ENCODE measurements at regions not wholly inside any gene's neighbourhood (a gene's known extent, or its start where the extent isn't known, plus 50 kb on each side); places are given as distances from the start of the nearest gene placed in this dataset.

- DNase-seq = peak; percentile 76
Measured at GRCh38 chrX:40174854-40175510, 77.2 kb upstream of the BCOR start.

DNA sequence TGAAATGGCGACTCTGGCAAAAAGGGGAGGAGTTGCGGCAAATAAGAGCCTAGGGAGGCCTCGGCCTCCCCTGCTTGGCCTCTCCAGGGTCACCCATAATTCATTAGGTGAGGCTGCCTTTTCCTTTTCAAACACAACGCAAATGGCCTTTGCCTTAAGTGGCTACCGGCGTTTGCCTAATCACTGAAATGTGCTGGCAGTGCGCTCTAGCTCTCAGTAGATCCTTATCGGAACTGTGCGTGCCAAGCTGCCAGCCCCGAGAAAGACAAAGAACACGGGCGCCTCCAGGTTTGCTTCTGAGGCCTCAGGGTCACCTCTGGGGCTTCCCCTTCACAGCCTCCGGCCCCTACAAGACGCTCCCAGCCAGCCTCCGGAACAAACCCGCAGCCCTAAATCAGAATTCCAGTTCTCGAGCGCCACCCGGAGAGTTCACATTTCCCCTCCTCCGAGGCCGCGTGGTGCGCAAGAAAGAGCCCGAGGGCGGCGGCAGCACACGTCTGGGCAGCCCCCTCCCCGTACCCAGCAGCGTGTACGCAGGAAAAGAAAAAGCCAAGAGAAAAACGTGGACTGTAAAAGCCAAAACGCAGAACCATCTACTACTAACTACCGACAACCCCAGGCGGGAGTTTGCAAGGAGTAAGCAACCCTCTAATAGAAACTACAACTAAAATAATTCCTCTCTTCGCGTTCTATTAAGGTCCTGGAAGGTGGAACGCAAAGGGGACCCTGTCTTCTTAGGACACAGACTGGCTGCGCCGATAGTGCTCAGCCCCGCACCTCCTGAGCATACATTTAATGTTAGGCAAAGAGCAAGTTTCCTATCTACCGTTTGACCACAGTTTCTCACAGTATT is 76.5 kb upstream of the BCOR start:
- DNase-seq = peak; percentile 81

DNA sequence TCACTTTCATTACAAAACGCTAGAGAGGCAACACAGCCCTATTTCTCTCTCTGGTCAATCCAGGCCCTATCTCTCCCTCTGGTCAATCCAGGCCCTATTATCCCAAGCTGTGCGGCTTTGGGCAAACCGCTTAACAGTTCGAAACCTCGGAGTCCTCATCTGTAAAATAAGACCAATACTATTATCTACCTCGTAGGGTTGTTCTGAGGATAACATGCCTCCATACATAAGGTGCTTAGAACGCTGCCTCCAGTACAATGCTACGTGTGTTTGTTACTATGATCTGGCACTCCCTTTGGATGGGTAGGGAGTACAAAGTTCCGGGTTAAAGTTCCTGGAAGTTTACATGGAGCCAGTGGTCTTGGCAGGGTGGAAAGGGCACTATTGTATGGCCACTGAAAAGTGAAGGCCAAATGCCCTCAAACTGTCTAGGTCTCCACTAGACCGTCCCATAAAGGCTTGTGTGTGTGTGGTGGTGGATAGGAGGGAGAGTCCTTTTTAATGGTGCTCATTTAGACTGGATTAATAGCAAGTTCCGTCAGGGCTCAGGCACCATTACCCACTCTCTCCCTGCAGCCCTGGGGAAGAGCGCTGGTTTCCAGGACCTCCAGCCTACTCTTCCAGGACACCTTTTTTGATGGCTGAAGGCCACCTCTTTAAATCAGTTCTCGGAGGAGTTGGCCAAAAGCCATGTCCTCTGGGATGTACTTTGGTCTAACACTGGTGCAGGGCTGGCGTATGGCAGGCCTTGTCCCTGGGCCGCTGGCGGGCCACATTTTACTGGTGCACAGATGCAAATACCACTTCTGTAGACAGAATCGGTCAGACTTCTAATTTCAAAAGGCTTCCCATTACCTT is 75.6 kb upstream of the BCOR start:
- no peak for DNase-seq

- no peak for DNase-seq
Measured at GRCh38 chrX:40172401-40173142, 74.8 kb upstream of the BCOR start.

GRCh38 chrX:40171513-40172400 is 74.0 kb upstream of the BCOR start:
- no peak for DNase-seq

GRCh38 chrX:40170830-40171512 is 73.2 kb upstream of the BCOR start:
- no peak for DNase-seq

DNA sequence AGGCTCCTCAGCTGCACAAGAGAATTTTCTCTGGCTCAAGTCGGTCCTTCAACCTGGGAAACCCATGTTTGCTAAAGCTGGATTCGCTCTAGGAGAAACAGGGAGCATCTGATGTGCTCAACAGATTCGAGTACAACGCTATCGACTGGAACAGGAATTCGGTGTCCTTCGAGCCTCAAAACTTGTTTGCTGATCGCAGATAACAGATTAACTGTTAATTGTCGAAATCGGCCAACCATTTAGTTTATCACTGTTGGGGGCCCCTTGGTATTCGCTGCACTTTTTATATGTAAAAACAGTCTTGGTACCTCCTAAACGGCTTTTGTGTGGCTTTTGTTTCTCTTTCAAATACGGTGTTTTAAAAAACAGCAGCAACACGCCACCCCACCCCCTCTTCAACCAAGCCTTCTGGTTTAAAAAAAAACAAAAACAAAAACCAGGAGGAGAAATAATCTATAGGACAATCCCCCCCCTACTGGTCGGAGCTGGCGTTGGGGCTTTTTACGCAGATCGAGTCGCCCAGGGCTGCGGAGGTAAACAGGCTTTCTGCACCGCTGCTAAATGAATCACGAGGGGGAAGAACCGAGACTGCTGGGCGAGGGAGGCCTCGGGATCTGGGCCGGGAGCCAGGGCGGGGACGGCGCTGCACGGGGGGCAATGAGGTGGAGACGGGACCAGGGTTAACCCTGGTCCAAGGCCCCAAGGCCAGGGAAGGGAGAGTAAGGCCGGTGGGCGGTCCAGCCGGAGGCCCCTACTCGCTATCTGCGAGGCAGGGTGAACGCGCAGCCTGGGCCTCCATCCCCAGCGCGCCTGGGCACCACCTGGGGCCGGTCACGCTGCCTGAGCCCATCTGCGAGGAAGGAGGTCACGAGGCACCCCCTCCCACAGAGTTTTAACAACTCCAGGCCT is 71.7 kb upstream of the BCOR start:
- peak; percentile 75 for DNase-seq

DNA sequence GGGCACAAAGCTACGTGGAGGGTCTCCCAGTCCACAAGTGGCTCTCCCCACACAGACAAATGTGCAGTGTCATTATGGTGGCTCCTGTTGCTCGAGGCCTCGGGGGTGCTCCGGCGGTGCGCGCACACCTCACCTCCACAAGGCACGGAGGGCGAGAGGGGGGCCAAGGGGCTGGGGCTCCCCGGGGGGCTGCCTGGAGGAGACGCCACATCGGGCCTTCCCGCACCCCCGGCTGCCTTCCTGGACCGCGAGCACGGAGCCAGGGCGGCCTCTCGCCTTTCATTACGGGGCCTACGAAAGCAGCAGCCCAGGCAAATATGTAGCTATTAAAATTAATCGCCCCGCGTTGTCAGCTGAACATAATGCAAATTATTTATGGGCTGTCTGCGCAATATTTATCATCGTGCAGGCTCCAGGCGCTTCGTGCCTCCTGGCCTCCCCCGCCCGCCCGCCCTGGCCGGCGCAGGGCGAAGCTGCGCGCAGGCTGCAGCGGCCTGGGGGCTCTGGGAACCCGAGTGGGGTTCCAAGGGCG is 70.8 kb upstream of the BCOR start:
- no peak for DNase-seq

GRCh38 chrX:40167850-40168479 is 70.2 kb upstream of the BCOR start:
- no peak for DNase-seq

GRCh38 chrX:40167233-40167849 is 69.6 kb upstream of the BCOR start:
- DNase-seq = no peak

- DNase-seq = no peak
Measured at GRCh38 chrX:40166582-40166981, 68.8 kb upstream of the BCOR start.

GRCh38 chrX:40165861-40166260 is 68.1 kb upstream of the BCOR start:
- no peak for DNase-seq

GRCh38 chrX:40165206-40165605 is 67.4 kb upstream of the BCOR start:
- no peak for DNase-seq

- DNase-seq = no peak
Measured at GRCh38 chrX:40164751-40165150, 67.0 kb upstream of the BCOR start.

DNA sequence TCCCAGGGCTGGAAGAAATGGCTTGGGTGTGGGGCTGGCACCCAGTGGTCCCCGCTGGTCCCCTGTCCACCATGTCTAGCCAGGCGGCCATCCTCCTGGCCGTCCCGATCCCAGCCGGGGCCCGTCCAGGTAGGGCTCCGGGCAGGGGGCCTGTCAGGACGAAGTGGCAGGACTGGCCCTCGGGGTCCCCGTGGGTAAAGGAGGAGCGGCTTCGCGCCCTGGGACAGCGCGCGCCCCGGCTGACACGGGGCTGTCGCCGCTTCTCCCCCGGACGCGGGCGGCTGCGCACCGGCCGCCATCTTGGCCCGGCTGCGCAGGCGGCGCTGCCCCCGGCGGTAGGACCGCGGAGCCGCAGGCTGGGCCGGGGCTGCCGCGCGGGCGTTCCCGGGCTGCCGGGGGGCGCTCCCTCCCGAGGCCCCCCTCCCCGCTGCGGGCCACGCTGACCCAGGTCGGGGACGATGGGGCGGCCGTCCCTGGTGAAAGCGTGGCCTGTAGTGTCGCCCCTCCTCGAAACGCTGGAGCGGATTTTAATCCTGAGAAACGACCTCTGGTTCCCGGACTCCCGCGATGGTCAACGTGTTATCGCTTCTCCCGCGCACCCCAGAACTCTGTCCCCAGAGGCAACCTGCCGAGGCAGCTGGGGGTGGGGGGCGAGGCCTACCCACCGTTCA is 60.4 kb upstream of the BCOR start:
- DNase-seq = no peak

DNA sequence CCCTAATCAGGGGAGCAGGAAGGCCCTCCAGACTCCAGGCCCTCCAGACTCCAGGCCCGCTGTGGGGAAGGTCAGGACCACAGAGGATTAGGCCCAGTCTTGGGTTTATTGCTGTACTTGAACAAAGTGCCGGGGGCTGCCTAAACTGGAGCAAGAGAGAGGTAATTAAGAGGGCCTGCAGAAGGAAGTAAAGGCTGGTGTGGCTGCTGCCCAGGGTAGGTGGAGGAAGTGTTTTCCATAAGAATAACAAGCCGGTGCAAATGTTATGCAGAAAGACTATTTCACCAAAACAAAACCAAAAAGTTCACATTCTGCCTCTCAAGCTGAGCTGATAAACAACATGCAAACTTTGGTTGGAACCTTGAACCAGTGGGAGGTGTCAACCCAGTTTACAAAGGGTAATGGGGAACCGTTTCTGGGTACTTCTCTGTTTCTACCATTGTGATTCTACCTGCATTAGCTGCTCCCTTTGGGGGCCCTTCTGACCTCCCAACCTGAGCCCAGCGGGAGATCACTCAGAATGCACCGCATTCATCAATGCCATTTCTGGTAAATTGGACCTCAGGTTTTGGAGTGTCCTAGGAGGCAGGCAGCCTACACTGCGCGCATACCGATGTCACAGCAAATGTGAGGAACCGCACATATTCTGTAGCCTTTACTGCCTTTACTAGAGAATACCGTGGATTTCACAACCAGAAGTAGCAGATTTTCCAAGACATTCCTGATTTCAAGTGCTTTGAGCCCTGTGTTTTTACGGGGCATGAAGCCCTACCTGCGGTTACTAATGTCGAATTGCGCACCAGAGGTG is 59.7 kb upstream of the BCOR start:
- no peak for DNase-seq
